Hematopoietic multipotent progenitor cell (in vitro differentiated cells): ENCODE measurements at regions not wholly inside any gene's neighbourhood (a gene's known extent, or its start where the extent isn't known, plus 50 kb on each side); places are given as distances from the start of the nearest gene placed in this dataset.

Experiments used
- DNase-seq, 3 donors: peaks; one replicate each; pipeline ENCODE4 v3.0.0-alpha.2; 2011 to 2015; ENCODE audit warnings: low read depth in 2 of 3, low spot score in 2 of 3

- no peak for DNase-seq
These were observed 170.0 kb downstream of the VEGFA start for GRCh38 chr6:43940071-43940392.

GRCh38 chr6:43939281-43940070 lies 169.5 kb downstream of the VEGFA start:
- peak in 2 of 3 donors; percentile 47 to 70 for DNase-seq

GRCh38 chr6:43938178-43939105 lies 168.4 kb downstream of the VEGFA start:
- DNase-seq: no peak

- no peak for DNase-seq
These were observed 167.5 kb downstream of the VEGFA start for GRCh38 chr6:43937236-43938177.

- DNase-seq: no peak
These were observed 166.5 kb downstream of the VEGFA start for GRCh38 chr6:43936476-43936875.

- DNase-seq: no peak
These were observed 166.0 kb downstream of the VEGFA start for GRCh38 chr6:43935921-43936439.

- DNase-seq: no peak
These were observed 165.0 kb downstream of the VEGFA start for GRCh38 chr6:43934803-43935602.

- DNase-seq: no peak
These were observed 164.3 kb downstream of the VEGFA start for GRCh38 chr6:43934183-43934802.

- no peak for DNase-seq
These were observed 163.3 kb downstream of the VEGFA start for GRCh38 chr6:43933148-43933885.

- DNase-seq: no peak
These were observed 162.5 kb downstream of the VEGFA start for GRCh38 chr6:43932259-43933147.

- no peak for DNase-seq
These were observed 161.2 kb downstream of the VEGFA start for GRCh38 chr6:43931201-43931600.

- no peak for DNase-seq
These were observed 160.6 kb downstream of the VEGFA start for GRCh38 chr6:43930440-43931154.

GRCh38 chr6:43929511-43929910 lies 159.5 kb downstream of the VEGFA start:
- DNase-seq: no peak

GRCh38 chr6:43927532-43928210 lies 157.7 kb downstream of the VEGFA start:
- DNase-seq: peak in 1 of 3 donors; percentile 52

GRCh38 chr6:43926634-43927531 lies 156.9 kb downstream of the VEGFA start:
- DNase-seq: no peak
